ENCODE measurements at regions not wholly inside any gene's neighbourhood (a gene's known extent, or its start where the extent isn't known, plus 50 kb on each side); places are given as distances from the start of the nearest gene placed in this dataset.

GRCh38 chr6:113301651-113302050 lies 555.5 kb upstream of the MARCKS start:
- Mint-ChIP-seq H3K9me3 (no peaks in the 10 kb centered on the region), H3K4me3 (no peak overlapping the region), H3K36me3 (ENCODE audit: low read depth) (no peaks in the 10 kb centered on the region), H3K27me3 (ENCODE audit: insufficient read depth, low read depth, poor library complexity) (no peaks in the 10 kb centered on the region), H3K4me1 (no peaks in the 10 kb centered on the region), H3K27ac (no peak overlapping the region)
- Histone ChIP-seq H3K27me3 (ENCODE audit: insufficient read depth) (no peaks in the 10 kb centered on the region), H3K36me3 (ENCODE audit: insufficient read depth) (no peaks in the 10 kb centered on the region), H3K4me2 (no peak overlapping the region), H3K27ac (ENCODE audit: low read depth) (no peak overlapping the region), H3K4me1 (ENCODE audit: insufficient read depth) (no peaks in the 10 kb centered on the region), H4K20me1 (replicated peaks; ENCODE audit: insufficient read depth) (no peaks in the 10 kb centered on the region), H3K9me2 (ENCODE audit: insufficient read depth) (no peaks in the 10 kb centered on the region), H3F3A (replicated peaks; ENCODE audit: low read depth) (no peaks in the 10 kb centered on the region), H3K79me2 (replicated peaks; ENCODE audit: insufficient read depth) (no peaks in the 10 kb centered on the region), H2AFZ (no peak overlapping the region), H3K4me3 (no peak overlapping the region)
- DNase-seq (ENCODE audit: low spot score) (no peak), ATAC-seq (no peak)
- TF ChIP-seq JUNB (IDR thresholded peaks at IDR 0.05; ENCODE audit: unreplicated experiment) (no peak), ZNF331 (CRISPR knock-in tag; IDR thresholded peaks at IDR 0.05; ENCODE audit: low read depth) (no peak), NANOG (IDR thresholded peaks at IDR 0.05; ENCODE audit: borderline replicate concordance) (no peak), CREB1 (CRISPR knock-in tag; IDR thresholded peaks at IDR 0.05; ENCODE audit: low read depth) (no peak), EZH2phosphoT487 (IDR thresholded peaks at IDR 0.05; ENCODE audit: unreplicated experiment) (no peak), STAT1 (IDR thresholded peaks at IDR 0.05; ENCODE audit: unreplicated experiment) (no peak)
- TF ChIP-seq, protein P1, sequence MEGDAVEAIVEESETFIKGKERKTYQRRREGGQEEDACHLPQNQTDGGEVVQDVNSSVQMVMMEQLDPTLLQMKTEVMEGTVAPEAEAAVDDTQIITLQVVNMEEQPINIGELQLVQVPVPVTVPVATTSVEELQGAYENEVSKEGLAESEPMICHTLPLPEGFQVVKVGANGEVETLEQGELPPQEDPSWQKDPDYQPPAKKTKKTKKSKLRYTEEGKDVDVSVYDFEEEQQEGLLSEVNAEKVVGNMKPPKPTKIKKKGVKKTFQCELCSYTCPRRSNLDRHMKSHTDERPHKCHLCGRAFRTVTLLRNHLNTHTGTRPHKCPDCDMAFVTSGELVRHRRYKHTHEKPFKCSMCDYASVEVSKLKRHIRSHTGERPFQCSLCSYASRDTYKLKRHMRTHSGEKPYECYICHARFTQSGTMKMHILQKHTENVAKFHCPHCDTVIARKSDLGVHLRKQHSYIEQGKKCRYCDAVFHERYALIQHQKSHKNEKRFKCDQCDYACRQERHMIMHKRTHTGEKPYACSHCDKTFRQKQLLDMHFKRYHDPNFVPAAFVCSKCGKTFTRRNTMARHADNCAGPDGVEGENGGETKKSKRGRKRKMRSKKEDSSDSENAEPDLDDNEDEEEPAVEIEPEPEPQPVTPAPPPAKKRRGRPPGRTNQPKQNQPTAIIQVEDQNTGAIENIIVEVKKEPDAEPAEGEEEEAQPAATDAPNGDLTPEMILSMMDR (conservative IDR thresholded peaks at IDR 0.05; ENCODE audit: low read depth in 2 of 2): no peak
- TF ChIP-seq, protein P2, sequence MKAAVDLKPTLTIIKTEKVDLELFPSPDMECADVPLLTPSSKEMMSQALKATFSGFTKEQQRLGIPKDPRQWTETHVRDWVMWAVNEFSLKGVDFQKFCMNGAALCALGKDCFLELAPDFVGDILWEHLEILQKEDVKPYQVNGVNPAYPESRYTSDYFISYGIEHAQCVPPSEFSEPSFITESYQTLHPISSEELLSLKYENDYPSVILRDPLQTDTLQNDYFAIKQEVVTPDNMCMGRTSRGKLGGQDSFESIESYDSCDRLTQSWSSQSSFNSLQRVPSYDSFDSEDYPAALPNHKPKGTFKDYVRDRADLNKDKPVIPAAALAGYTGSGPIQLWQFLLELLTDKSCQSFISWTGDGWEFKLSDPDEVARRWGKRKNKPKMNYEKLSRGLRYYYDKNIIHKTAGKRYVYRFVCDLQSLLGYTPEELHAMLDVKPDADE (IDR thresholded peaks at IDR 0.05): no peak
- TF ChIP-seq, protein P3, sequence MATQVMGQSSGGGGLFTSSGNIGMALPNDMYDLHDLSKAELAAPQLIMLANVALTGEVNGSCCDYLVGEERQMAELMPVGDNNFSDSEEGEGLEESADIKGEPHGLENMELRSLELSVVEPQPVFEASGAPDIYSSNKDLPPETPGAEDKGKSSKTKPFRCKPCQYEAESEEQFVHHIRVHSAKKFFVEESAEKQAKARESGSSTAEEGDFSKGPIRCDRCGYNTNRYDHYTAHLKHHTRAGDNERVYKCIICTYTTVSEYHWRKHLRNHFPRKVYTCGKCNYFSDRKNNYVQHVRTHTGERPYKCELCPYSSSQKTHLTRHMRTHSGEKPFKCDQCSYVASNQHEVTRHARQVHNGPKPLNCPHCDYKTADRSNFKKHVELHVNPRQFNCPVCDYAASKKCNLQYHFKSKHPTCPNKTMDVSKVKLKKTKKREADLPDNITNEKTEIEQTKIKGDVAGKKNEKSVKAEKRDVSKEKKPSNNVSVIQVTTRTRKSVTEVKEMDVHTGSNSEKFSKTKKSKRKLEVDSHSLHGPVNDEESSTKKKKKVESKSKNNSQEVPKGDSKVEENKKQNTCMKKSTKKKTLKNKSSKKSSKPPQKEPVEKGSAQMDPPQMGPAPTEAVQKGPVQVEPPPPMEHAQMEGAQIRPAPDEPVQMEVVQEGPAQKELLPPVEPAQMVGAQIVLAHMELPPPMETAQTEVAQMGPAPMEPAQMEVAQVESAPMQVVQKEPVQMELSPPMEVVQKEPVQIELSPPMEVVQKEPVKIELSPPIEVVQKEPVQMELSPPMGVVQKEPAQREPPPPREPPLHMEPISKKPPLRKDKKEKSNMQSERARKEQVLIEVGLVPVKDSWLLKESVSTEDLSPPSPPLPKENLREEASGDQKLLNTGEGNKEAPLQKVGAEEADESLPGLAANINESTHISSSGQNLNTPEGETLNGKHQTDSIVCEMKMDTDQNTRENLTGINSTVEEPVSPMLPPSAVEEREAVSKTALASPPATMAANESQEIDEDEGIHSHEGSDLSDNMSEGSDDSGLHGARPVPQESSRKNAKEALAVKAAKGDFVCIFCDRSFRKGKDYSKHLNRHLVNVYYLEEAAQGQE (IDR thresholded peaks at IDR 0.05; ENCODE audit: unreplicated experiment): no peak

- DNase-seq (ENCODE audit: low spot score): no peak
- Histone ChIP-seq H3K4me1 (ENCODE audit: insufficient read depth) (no peaks in the 10 kb centered on the region), H3K36me3 (ENCODE audit: insufficient read depth) (no peaks in the 10 kb centered on the region), H3K4me3 (no peak overlapping the region), H3K27me3 (ENCODE audit: insufficient read depth) (no peaks in the 10 kb centered on the region), H3K27ac (ENCODE audit: low read depth) (no peak overlapping the region), H3K4me2 (no peak overlapping the region), H3F3A (replicated peaks; ENCODE audit: low read depth) (no peaks in the 10 kb centered on the region), H2AFZ (no peak overlapping the region), H3K9me2 (ENCODE audit: insufficient read depth) (no peaks in the 10 kb centered on the region), H3K79me2 (replicated peaks; ENCODE audit: insufficient read depth) (no peaks in the 10 kb centered on the region), H4K20me1 (replicated peaks; ENCODE audit: insufficient read depth) (no peaks in the 10 kb centered on the region)
- ATAC-seq: no peak
- H3K4me3 Mint-ChIP-seq: no peak overlapping the region
- H3K36me3 Mint-ChIP-seq (ENCODE audit: low read depth): no peaks in the 10 kb centered on the region
- no peak overlapping the region for H3K27ac Mint-ChIP-seq
- H3K4me1 Mint-ChIP-seq: no peaks in the 10 kb centered on the region
- H3K9me3 Mint-ChIP-seq: no peaks in the 10 kb centered on the region
- H3K27me3 Mint-ChIP-seq (ENCODE audit: insufficient read depth, low read depth, poor library complexity): no peaks in the 10 kb centered on the region
- TF ChIP-seq, protein P3 (IDR thresholded peaks at IDR 0.05; ENCODE audit: unreplicated experiment): no peak
Observed at GRCh38 chr6:113304116-113304515, 553.0 kb upstream of the MARCKS start.
